ENCODE measurements at regions not wholly inside any gene's neighbourhood (a gene's known extent, or its start where the extent isn't known, plus 50 kb on each side); places are given as distances from the start of the nearest gene placed in this dataset.
A peak's percentile ranks its signal among the peaks of the same experiment; 100 is the strongest.

DNA sequence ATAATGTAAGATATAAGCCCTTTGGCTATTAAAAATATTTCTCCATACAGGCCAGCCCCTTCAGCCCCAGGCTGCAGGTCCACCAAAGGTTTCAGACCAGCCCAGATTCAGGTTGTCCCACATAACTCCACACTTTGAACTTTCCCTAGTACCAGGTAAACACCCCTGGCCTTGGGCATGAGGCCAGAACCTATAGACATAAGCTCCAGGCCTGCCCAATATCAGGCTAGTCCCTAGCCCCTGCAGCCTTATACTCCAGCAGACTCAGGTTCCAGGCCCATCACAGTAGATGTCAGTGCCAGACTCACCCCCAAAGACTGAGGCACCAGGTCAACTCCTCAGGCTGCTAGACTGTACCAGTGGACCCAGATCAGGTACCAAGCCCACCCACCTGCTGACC is 178.5 kb upstream of the DAAM1 start (continued):
- TF ChIP-seq NAIF1 (CRISPR knock-in tag; IDR thresholded peaks at IDR 0.05; ENCODE audit: borderline replicate concordance) (no peak), ZNF510 (CRISPR knock-in tag; IDR thresholded peaks at IDR 0.05; ENCODE audit: low read depth) (no peak), KDM5B (CRISPR knock-in tag; IDR thresholded peaks at IDR 0.05; ENCODE audit: borderline replicate concordance) (no peak), TCF7L2 (IDR thresholded peaks at IDR 0.05; ENCODE audit: low read depth, low read length) (no peak), ZNF720 (CRISPR knock-in tag; IDR thresholded peaks at IDR 0.05) (no peak), AGO1 (IDR thresholded peaks at IDR 0.05; ENCODE audit: low read depth, low read length, poor library complexity, severe bottlenecking) (no peak), ZNF850 (CRISPR knock-in tag; conservative IDR thresholded peaks at IDR 0.05) (no peak), RXRB (CRISPR knock-in tag; IDR thresholded peaks at IDR 0.05; ENCODE audit: borderline replicate concordance) (peak; percentile 70), FOXP1 (IDR thresholded peaks at IDR 0.05) (no peak), FOXP1 (CRISPR knock-in tag; IDR thresholded peaks at IDR 0.05) (peak; percentile 45), SMYD3 (CRISPR knock-in tag; IDR thresholded peaks at IDR 0.05) (no peak), ZZZ3 (CRISPR knock-in tag; IDR thresholded peaks at IDR 0.05; ENCODE audit: borderline replicate concordance) (no peak), SAFB2 (CRISPR knock-in tag; IDR thresholded peaks at IDR 0.05; ENCODE audit: borderline replicate concordance, low read depth) (no peak), ZNF839 (CRISPR knock-in tag; IDR thresholded peaks at IDR 0.05; ENCODE audit: borderline replicate concordance) (no peak), KMT2A (CRISPR knock-in tag; IDR thresholded peaks at IDR 0.05) (no peak), GPN1 (CRISPR knock-in tag; IDR thresholded peaks at IDR 0.05; ENCODE audit: borderline replicate concordance) (no peak), CCAR2 (optimal IDR thresholded peaks at IDR 0.05; ENCODE audit: low read depth, low read length) (no peak), RELA (CRISPR knock-in tag; IDR thresholded peaks at IDR 0.05) (no peak), SKI (IDR thresholded peaks at IDR 0.05; ENCODE audit: partially characterized antibody) (peak; percentile 59), ZNF75D (CRISPR knock-in tag; IDR thresholded peaks at IDR 0.05; ENCODE audit: borderline replicate concordance) (no peak), THAP11 (CRISPR knock-in tag; IDR thresholded peaks at IDR 0.05) (no peak), ZNF205 (CRISPR knock-in tag; IDR thresholded peaks at IDR 0.05) (no peak), ZKSCAN5 (CRISPR knock-in tag; IDR thresholded peaks at IDR 0.05) (no peak), GABPB1 (CRISPR knock-in tag; IDR thresholded peaks at IDR 0.05) (no peak), NFE2 (CRISPR knock-in tag; IDR thresholded peaks at IDR 0.05) (no peak)
- TF ChIP-seq, protein P1, sequence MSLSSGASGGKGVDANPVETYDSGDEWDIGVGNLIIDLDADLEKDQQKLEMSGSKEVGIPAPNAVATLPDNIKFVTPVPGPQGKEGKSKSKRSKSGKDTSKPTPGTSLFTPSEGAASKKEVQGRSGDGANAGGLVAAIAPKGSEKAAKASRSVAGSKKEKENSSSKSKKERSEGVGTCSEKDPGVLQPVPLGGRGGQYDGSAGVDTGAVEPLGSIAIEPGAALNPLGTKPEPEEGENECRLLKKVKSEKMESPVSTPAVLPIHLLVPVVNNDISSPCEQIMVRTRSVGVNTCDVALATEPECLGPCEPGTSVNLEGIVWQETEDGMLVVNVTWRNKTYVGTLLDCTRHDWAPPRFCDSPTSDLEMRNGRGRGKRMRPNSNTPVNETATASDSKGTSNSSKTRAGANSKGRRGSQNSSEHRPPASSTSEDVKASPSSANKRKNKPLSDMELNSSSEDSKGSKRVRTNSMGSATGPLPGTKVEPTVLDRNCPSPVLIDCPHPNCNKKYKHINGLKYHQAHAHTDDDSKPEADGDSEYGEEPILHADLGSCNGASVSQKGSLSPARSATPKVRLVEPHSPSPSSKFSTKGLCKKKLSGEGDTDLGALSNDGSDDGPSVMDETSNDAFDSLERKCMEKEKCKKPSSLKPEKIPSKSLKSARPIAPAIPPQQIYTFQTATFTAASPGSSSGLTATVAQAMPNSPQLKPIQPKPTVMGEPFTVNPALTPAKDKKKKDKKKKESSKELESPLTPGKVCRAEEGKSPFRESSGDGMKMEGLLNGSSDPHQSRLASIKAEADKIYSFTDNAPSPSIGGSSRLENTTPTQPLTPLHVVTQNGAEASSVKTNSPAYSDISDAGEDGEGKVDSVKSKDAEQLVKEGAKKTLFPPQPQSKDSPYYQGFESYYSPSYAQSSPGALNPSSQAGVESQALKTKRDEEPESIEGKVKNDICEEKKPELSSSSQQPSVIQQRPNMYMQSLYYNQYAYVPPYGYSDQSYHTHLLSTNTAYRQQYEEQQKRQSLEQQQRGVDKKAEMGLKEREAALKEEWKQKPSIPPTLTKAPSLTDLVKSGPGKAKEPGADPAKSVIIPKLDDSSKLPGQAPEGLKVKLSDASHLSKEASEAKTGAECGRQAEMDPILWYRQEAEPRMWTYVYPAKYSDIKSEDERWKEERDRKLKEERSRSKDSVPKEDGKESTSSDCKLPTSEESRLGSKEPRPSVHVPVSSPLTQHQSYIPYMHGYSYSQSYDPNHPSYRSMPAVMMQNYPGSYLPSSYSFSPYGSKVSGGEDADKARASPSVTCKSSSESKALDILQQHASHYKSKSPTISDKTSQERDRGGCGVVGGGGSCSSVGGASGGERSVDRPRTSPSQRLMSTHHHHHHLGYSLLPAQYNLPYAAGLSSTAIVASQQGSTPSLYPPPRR (CRISPR knock-in tag; IDR thresholded peaks at IDR 0.05; ENCODE audit: borderline replicate concordance), result peak; percentile 47; the same call in 1 of the 2 replicates
- TF ChIP-seq, protein P2, sequence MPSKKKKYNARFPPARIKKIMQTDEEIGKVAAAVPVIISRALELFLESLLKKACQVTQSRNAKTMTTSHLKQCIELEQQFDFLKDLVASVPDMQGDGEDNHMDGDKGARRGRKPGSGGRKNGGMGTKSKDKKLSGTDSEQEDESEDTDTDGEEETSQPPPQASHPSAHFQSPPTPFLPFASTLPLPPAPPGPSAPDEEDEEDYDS (CRISPR knock-in tag; IDR thresholded peaks at IDR 0.05), result 0 out of 2 replicates have a peak, but pooled peaks have one; percentile 23
- TF ChIP-seq, protein P3, sequence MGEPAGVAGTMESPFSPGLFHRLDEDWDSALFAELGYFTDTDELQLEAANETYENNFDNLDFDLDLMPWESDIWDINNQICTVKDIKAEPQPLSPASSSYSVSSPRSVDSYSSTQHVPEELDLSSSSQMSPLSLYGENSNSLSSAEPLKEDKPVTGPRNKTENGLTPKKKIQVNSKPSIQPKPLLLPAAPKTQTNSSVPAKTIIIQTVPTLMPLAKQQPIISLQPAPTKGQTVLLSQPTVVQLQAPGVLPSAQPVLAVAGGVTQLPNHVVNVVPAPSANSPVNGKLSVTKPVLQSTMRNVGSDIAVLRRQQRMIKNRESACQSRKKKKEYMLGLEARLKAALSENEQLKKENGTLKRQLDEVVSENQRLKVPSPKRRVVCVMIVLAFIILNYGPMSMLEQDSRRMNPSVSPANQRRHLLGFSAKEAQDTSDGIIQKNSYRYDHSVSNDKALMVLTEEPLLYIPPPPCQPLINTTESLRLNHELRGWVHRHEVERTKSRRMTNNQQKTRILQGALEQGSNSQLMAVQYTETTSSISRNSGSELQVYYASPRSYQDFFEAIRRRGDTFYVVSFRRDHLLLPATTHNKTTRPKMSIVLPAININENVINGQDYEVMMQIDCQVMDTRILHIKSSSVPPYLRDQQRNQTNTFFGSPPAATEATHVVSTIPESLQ (CRISPR knock-in tag; conservative IDR thresholded peaks at IDR 0.05), result no peak

All from HepG2 (cell line).